GM12878 (cell line): ENCODE measurements at regions not wholly inside any gene's neighbourhood (a gene's known extent, or its start where the extent isn't known, plus 50 kb on each side); places are given as distances from the start of the nearest gene placed in this dataset.

Source experiments
- ATAC-seq: fragments of 200-7000 bp; cut with Tn5 transposase; 3 replicates; pipeline ENCODE4 v1.9.1; 2020; ENCODE audit warnings: mild to moderate bottlenecking, moderate library complexity
- BruUV-seq: library from RNA; stranded (reverse); fragments of 400-500 nt; replicated peaks from 2 replicates; lab custom pipeline; 2021; lab: Mats Ljungman, UMichigan
- CTCF ChIA-PET: fragments of 300-600 bp; sonication (Branson Sonifier 250); formaldehyde crosslinking; extraction: SDS; loops from one replicate; lab custom pipeline; 2021; ENCODE audit warnings: inconsistent platforms; lab: Yijun Ruan, JAX
- POLR2A ChIA-PET: fragments of 350-600 bp; formaldehyde crosslinking; extraction: SDS; loops from one replicate; lab custom pipeline; 2021; ENCODE audit warnings: inconsistent platforms; lab: Charles Lee
- RAD21 ChIA-PET: fragments of 300-600 bp; sonication (Branson Sonifier 250); formaldehyde crosslinking; loops from one replicate; lab custom pipeline; 2023; ENCODE audit warnings: antibody characterized with exemption; ENCODE audit not compliant: unreplicated experiment; lab: Charles Lee
- SMC1A ChIA-PET: fragments of 300-600 bp; sonication (Branson Sonifier 250); formaldehyde crosslinking; loops from one replicate; lab custom pipeline; 2023; ENCODE audit not compliant: unreplicated experiment, uncharacterized antibody; lab: Charles Lee
- DNase-seq: peaks from one replicate; pipeline ENCODE4 v3.0.0-alpha.2; 2011; ENCODE audit warnings: low read depth, low spot score
- FAIRE-seq: peaks from 3 replicates; lab custom pipeline; 2011; peaks lifted over from hg19 to GRCh38; lab: Jason Lieb, UNC
- H2AFZ ChIP-seq: 2 replicates; pipeline ENCODE4 v1.6.0; 2011; ENCODE audit warnings: low read depth, low read length, control low read depth; ENCODE audit not compliant: control insufficient read depth
- H3K27ac ChIP-seq: 2 replicates; pipeline ENCODE4 v1.5.1; 2011; ENCODE audit warnings: control low read depth; ENCODE audit not compliant: control insufficient read depth, insufficient read depth
- H3K27me3 ChIP-seq, 2 experiments: replicated peaks in 1 of 2; 2 replicates each; pipeline versions ENCODE4 v1.6.0 to v1.6.1; 2011; ENCODE audit warnings: low read length in 1 of 2; ENCODE audit not compliant: control insufficient read depth in 2 of 2, insufficient read depth in 2 of 2
- H3K36me3 ChIP-seq, 2 experiments: 2 replicates each; pipeline ENCODE4 v1.5.1; 2011; ENCODE audit warnings: low read length in 1 of 2; ENCODE audit not compliant: control insufficient read depth in 2 of 2, insufficient read depth in 2 of 2
- H3K4me1 ChIP-seq: 2 replicates; pipeline ENCODE4 v1.6.1; 2011; ENCODE audit warnings: mild to moderate bottlenecking, low read length, moderate library complexity, mixed read lengths; ENCODE audit not compliant: control insufficient read depth, insufficient read depth
- H3K4me2 ChIP-seq: 2 replicates; pipeline ENCODE4 v1.6.0; 2011; ENCODE audit warnings: control low read depth; ENCODE audit not compliant: control insufficient read depth, insufficient read depth
- H3K4me3 ChIP-seq: fragments of 200-600 bp; sonication (generic); 2 replicates; pipeline ENCODE4 v1.5.1; 2016
- H3K79me2 ChIP-seq: 2 replicates; pipeline ENCODE4 v1.6.0; 2011; ENCODE audit warnings: low read length; ENCODE audit not compliant: control insufficient read depth, insufficient read depth
- H3K9ac ChIP-seq: 2 replicates; pipeline ENCODE4 v1.8.0; 2011; ENCODE audit warnings: low read length, control low read depth, mixed read lengths; ENCODE audit not compliant: control insufficient read depth, insufficient read depth
- H3K9me3 ChIP-seq: replicated peaks from 3 replicates; pipeline ENCODE4 v1.5.1; 2011; ENCODE audit warnings: mild to moderate bottlenecking, low read length; ENCODE audit not compliant: control insufficient read depth, insufficient read depth
- H4K20me1 ChIP-seq: 2 replicates; pipeline ENCODE4 v1.6.0; 2011; ENCODE audit not compliant: control insufficient read depth, insufficient read depth
- CHD2 ChIP-seq: IDR thresholded peaks from 2 replicates; pipeline ENCODE4 v1.6.1; 2011; ENCODE audit warnings: low read depth, low read length, improper control_type of control experiment, borderline replicate concordance
- CREB1 ChIP-seq: IDR thresholded peaks from 2 replicates; pipeline ENCODE4 v1.6.1; 2012; ENCODE audit warnings: low read depth, mild to moderate bottlenecking, inconsistent platforms
- MEF2A ChIP-seq: IDR thresholded peaks from 2 replicates; pipeline ENCODE4 v1.6.1; 2011; ENCODE audit warnings: low read depth, mild to moderate bottlenecking, low read length, moderate library complexity; ENCODE audit not compliant: insufficient read depth
- NFYB ChIP-seq: IDR thresholded peaks from 2 replicates; pipeline ENCODE4 v1.6.1; 2011; ENCODE audit warnings: low read depth, mild to moderate bottlenecking, low read length, improper control_type of control experiment, moderate library complexity; ENCODE audit not compliant: insufficient read depth
- POU2F2 ChIP-seq: IDR thresholded peaks from 3 replicates; pipeline ENCODE4 v1.6.1; 2011; ENCODE audit warnings: low read depth, mild to moderate bottlenecking, low read length, borderline replicate concordance
- RAD51 ChIP-seq: fragments of 450-650 bp; IDR thresholded peaks from 2 replicates; pipeline ENCODE4 v1.6.1; 2016; ENCODE audit warnings: moderate library complexity, mild to moderate bottlenecking, inconsistent platforms
- SRF ChIP-seq, 2 experiments: IDR thresholded peaks; 2 replicates each; pipeline ENCODE4 v1.6.1; 2011; ENCODE audit warnings: low read depth in 2 of 2, low read length in 2 of 2, mild to moderate bottlenecking in 1 of 2, moderate library complexity in 1 of 2
- TAF1 ChIP-seq: IDR thresholded peaks from 2 replicates; pipeline ENCODE4 v1.6.1; 2011; ENCODE audit warnings: mild to moderate bottlenecking, low read depth, low read length, borderline replicate concordance
- ZBED1 ChIP-seq: IDR thresholded peaks from 2 replicates; pipeline ENCODE4 v1.6.1; 2016; ENCODE audit warnings: borderline replicate concordance
- WGBS: methylation state at CpG from one replicate; pipeline ENCODE4 v1.1.6; 2016; ENCODE audit warnings: low lambda C conversion rate; ENCODE audit not compliant: insufficient replicate concordance, insufficient coverage; ENCODE audit errors: missing lambda C conversion rate; 5-methylcytosine and 5-hydroxymethylcytosine counted together
- in situ Hi-C: fragments of 300-500 bp; cut with MboI; formaldehyde crosslinking; loops from 9 replicates; pipeline ENCODE4 v1.14.3; 2018; ENCODE audit warnings: mixed read lengths
- intact Hi-C: fragments of 100-400 bp; cut with micrococcal nuclease; formaldehyde crosslinking; loops from one replicate; pipeline ENCODE4 v1.14.2; 2022; ENCODE audit not compliant: unreplicated experiment
- TF ChIP-seq, protein P1 (sequence below): fragments of 450-650 bp; IDR thresholded peaks from 2 replicates; pipeline ENCODE4 v1.6.1; 2017; ENCODE audit warnings: low read depth, mild to moderate bottlenecking, moderate library complexity
- TF ChIP-seq, protein P2 (sequence below): IDR thresholded peaks from 2 replicates; pipeline ENCODE4 v1.6.1; 2012; ENCODE audit warnings: low read depth, low read length, improper control_type of control experiment

DNA sequence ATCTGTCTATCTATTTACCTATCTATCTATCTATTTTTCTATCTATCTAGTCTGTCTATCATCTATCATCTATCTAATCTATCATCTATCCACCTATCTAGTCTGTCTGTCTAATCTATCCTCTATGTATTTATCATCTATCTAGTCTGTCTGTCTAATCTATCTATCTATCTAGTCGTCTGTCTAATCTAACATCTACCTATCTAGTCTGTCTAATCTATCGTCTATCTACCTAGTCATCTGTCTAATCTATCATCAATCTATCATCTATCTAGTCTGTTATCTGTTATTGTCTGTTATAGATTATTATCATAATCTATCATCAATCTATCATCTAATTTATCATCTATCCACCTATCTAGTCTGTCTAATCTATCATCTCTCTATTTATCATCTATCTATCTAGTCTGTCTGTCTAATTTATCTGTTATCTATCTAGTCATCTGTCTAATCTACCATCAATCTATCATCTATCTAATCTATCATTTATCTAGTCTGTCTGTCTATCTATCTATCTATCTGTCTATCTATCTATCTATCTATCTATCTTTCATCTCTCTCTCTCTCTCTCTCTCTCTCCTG, 80.2 kb upstream of the ZNF618 start (continued):
- TF ChIP-seq POU2F2 = no peak
- TF ChIP-seq SRF (IDR thresholded peaks at IDR 0.05; ENCODE audit: low read depth in 2 of 2, low read length in 2 of 2) = no peak
- TF ChIP-seq TAF1 = no peak

DNA sequence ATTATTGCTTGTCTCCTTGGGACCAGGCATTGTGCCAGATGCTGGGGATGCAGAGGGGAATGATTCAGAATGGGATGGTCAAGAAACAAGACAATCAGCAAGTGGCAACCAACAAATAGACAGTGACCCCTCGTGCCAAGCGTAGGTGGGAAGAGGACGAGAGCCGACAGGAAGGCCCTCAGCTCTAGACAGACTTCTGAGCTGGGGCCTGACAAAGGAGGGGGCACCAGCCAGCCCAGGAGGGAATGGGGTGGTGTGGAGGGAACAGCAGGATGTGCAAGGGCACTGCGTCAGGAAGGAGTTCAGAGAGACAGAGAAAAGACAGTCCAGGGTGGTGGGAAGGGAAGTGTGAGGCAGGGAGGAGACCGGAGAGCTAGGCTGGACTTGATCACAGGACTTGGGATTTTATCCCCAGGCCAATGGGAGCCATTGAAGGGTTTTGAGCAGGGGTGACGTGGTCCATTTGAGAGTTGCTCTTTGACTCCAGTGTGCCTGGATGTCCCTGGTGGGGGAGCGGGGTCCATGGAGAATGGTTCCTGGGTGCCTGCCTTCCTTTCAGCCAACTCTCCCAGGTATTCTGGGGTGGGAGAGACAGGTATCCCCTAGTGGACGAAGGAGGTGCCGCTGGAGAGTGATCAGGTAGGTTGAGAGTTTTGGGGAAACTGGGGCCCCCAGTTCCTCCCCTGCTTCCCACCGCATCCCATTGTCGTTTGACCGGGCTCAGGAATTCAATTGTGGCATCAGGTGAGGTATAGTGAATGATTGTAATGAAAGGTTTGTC, 79.3 kb upstream of the ZNF618 start:
- DNase-seq = no peak

More for the DNA sequence above, 79.3 kb upstream of the ZNF618 start:
- SMC1A ChIA-PET = no interaction called here
- H3K4me1 ChIP-seq = no peaks in the 10 kb centered on the region
- no peak for FAIRE-seq
- intact Hi-C loops = no loop called here
- no peaks in the 10 kb centered on the region for H3K79me2 ChIP-seq
- no peaks in the 10 kb centered on the region for H3K36me3 ChIP-seq
- no peaks in the 10 kb centered on the region for H3K27me3 ChIP-seq
- H3K27ac ChIP-seq = no peak overlapping the region
- CTCF ChIA-PET = no interaction called here
- TF ChIP-seq CREB1 (no peak), RAD51 (no peak), CHD2 (no peak), NFYB (no peak), MEF2A (no peak), ZBED1 (no peak), POU2F2 (no peak)
- TF ChIP-seq, protein P1, sequence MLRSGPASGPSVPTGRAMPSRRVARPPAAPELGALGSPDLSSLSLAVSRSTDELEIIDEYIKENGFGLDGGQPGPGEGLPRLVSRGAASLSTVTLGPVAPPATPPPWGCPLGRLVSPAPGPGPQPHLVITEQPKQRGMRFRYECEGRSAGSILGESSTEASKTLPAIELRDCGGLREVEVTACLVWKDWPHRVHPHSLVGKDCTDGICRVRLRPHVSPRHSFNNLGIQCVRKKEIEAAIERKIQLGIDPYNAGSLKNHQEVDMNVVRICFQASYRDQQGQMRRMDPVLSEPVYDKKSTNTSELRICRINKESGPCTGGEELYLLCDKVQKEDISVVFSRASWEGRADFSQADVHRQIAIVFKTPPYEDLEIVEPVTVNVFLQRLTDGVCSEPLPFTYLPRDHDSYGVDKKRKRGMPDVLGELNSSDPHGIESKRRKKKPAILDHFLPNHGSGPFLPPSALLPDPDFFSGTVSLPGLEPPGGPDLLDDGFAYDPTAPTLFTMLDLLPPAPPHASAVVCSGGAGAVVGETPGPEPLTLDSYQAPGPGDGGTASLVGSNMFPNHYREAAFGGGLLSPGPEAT = no peak
- TF ChIP-seq, protein P2, sequence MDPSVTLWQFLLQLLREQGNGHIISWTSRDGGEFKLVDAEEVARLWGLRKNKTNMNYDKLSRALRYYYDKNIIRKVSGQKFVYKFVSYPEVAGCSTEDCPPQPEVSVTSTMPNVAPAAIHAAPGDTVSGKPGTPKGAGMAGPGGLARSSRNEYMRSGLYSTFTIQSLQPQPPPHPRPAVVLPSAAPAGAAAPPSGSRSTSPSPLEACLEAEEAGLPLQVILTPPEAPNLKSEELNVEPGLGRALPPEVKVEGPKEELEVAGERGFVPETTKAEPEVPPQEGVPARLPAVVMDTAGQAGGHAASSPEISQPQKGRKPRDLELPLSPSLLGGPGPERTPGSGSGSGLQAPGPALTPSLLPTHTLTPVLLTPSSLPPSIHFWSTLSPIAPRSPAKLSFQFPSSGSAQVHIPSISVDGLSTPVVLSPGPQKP = no peak
- TF ChIP-seq, all 136 proteins: peak for 0
- ChIA-PET RAD21 (no interaction called here), POLR2A (no interaction called here)
- in situ Hi-C loops = no loop called here
- Histone ChIP-seq H3K9ac (no peak overlapping the region), H2AFZ (no peak overlapping the region), H3K9me3 (no peaks in the 10 kb centered on the region), H3K4me3 (no peak overlapping the region), H4K20me1 (no peaks in the 10 kb centered on the region; the same call in 1 of the 2 replicates), H3K4me2 (no peak overlapping the region)
- no peak for ATAC-seq
- 40% methylated on average over 13 of the region's 13 CpGs for WGBS
- BruUV-seq = no TSS peak
